ENCODE measurements at regions not wholly inside any gene's neighbourhood (a gene's known extent, or its start where the extent isn't known, plus 50 kb on each side); places are given as distances from the start of the nearest gene placed in this dataset.

DNA sequence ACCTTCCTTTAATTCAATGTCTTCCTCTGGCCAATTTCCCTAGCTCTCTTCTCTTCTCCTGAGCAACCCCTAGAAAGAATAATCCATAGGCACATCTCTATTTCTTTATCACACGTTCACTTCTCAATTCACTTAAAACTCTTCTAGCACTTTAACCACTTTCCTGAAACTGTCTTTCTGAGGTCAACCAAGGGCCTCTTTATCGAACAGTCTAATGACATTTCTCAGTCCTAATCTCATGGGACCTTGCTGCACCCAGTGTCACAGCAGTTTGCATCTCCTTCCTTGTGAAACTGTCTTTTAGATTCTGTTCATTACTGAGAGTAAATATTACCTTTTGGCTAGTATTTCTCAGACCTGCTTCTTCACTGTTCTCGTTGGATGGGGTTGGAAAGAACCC, 285.3 kb upstream of the RASGEF1B start:
- TF ChIP-seq ELF4 (IDR thresholded peaks at IDR 0.05) (no peak), HDGF (IDR thresholded peaks at IDR 0.05; ENCODE audit: borderline replicate concordance) (no peak), SP1 (IDR thresholded peaks at IDR 0.05) (no peak), BHLHE40 (IDR thresholded peaks at IDR 0.05; ENCODE audit: borderline replicate concordance) (no peak), SUZ12 (IDR thresholded peaks at IDR 0.05) (no peak), FOXM1 (IDR thresholded peaks at IDR 0.05; ENCODE audit: borderline replicate concordance) (no peak), TARDBP (IDR thresholded peaks at IDR 0.05) (no peak), ZNF384 (IDR thresholded peaks at IDR 0.05) (no peak), FOXA1 (IDR thresholded peaks at IDR 0.05) (no peak), FOXK2 (IDR thresholded peaks at IDR 0.05) (no peak), L3MBTL2 (conservative IDR thresholded peaks at IDR 0.05) (no peak)
- TF ChIP-seq, protein P1, sequence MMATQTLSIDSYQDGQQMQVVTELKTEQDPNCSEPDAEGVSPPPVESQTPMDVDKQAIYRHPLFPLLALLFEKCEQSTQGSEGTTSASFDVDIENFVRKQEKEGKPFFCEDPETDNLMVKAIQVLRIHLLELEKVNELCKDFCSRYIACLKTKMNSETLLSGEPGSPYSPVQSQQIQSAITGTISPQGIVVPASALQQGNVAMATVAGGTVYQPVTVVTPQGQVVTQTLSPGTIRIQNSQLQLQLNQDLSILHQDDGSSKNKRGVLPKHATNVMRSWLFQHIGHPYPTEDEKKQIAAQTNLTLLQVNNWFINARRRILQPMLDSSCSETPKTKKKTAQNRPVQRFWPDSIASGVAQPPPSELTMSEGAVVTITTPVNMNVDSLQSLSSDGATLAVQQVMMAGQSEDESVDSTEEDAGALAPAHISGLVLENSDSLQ (IDR thresholded peaks at IDR 0.05) = no peak

All from HEK293T (cell line).